ENCODE measurements at regions not wholly inside any gene's neighbourhood (a gene's known extent, or its start where the extent isn't known, plus 50 kb on each side); places are given as distances from the start of the nearest gene placed in this dataset.

- DNase-seq (ENCODE audit: low spot score), result peak; percentile 64
- intact Hi-C loops (cut with DNase I), result no loop called here
- no peaks in the 10 kb centered on the region for H3K36me3 ChIP-seq
- TF ChIP-seq CTCF (IDR thresholded peaks at IDR 0.05) (no peak), POLR2AphosphoS5 (IDR thresholded peaks at IDR 0.05) (peak; percentile 68)
- peak overlapping the region in 1 of 2 donors; percentile 26 for H3K27ac ChIP-seq
- 16% methylated on average over 1 of the region's 1 CpG for WGBS
- H3K27me3 ChIP-seq (replicated peaks; ENCODE audit: insufficient read depth), result no peaks in the 10 kb centered on the region
- no peaks in the 10 kb centered on the region for H3K9me3 ChIP-seq
- H3K4me3 ChIP-seq, result no peak overlapping the region
- H3K4me1 ChIP-seq (replicated peaks), result no peaks in the 10 kb centered on the region
These were observed 103.4 kb downstream of the SAMD9 start for GRCh38 chr7:93014410-93014809.

GRCh38 chr7:93013446-93014061, 104.2 kb downstream of the SAMD9 start:
- intact Hi-C loops (cut with DNase I), result no loop called here

GRCh38 chr7:93011351-93012294, 106.2 kb downstream of the SAMD9 start:
- Histone ChIP-seq H3K27ac (no peak overlapping the region), H3K27me3 (replicated peaks; ENCODE audit: insufficient read depth) (no peaks in the 10 kb centered on the region), H3K9me3 (no peaks in the 10 kb centered on the region), H3K4me1 (replicated peaks) (no peaks in the 10 kb centered on the region), H3K36me3 (no peaks in the 10 kb centered on the region), H3K4me3 (no peak overlapping the region)
- no peak for DNase-seq (ENCODE audit: low spot score)
- 71% methylated on average over 7 of the region's 7 CpGs for WGBS
- no peak for TF ChIP-seq POLR2A (IDR thresholded peaks at IDR 0.05)
- no peak for TF ChIP-seq POLR2AphosphoS5 (IDR thresholded peaks at IDR 0.05)
- no peak for TF ChIP-seq CTCF (IDR thresholded peaks at IDR 0.05)
- intact Hi-C loops (cut with DNase I), result no loop called here

More at GRCh38 chr7:93013446-93014061, 104.2 kb downstream of the SAMD9 start:
- WGBS, result 86% methylated on average over 2 of the region's 2 CpGs
- Histone ChIP-seq H3K9me3 (no peaks in the 10 kb centered on the region), H3K27ac (no peak overlapping the region), H3K4me3 (no peak overlapping the region), H3K36me3 (no peaks in the 10 kb centered on the region), H3K4me1 (replicated peaks) (no peaks in the 10 kb centered on the region), H3K27me3 (replicated peaks; ENCODE audit: insufficient read depth) (no peaks in the 10 kb centered on the region)
- no peak for DNase-seq (ENCODE audit: low spot score)
- TF ChIP-seq CTCF (IDR thresholded peaks at IDR 0.05) (no peak), POLR2A (IDR thresholded peaks at IDR 0.05) (no peak), POLR2AphosphoS5 (IDR thresholded peaks at IDR 0.05) (no peak)

GRCh38 chr7:93008833-93009232, 108.9 kb downstream of the SAMD9 start:
- no peak for DNase-seq (ENCODE audit: low spot score)
- TF ChIP-seq CTCF (IDR thresholded peaks at IDR 0.05) (no peak), POLR2A (IDR thresholded peaks at IDR 0.05) (no peak), POLR2AphosphoS5 (IDR thresholded peaks at IDR 0.05) (no peak)
- intact Hi-C loops (cut with DNase I), result no loop called here

More at GRCh38 chr7:93008833-93009232, 108.9 kb downstream of the SAMD9 start:
- 68% methylated on average over 3 of the region's 3 CpGs for WGBS
- Histone ChIP-seq H3K4me1 (replicated peaks) (no peaks in the 10 kb centered on the region), H3K4me3 (no peak overlapping the region), H3K27ac (no peak overlapping the region), H3K9me3 (no peaks in the 10 kb centered on the region), H3K27me3 (replicated peaks; ENCODE audit: insufficient read depth) (no peaks in the 10 kb centered on the region), H3K36me3 (no peaks in the 10 kb centered on the region)
